ENCODE measurements at regions not wholly inside any gene's neighbourhood (a gene's known extent, or its start where the extent isn't known, plus 50 kb on each side); places are given as distances from the start of the nearest gene placed in this dataset.

DNA sequence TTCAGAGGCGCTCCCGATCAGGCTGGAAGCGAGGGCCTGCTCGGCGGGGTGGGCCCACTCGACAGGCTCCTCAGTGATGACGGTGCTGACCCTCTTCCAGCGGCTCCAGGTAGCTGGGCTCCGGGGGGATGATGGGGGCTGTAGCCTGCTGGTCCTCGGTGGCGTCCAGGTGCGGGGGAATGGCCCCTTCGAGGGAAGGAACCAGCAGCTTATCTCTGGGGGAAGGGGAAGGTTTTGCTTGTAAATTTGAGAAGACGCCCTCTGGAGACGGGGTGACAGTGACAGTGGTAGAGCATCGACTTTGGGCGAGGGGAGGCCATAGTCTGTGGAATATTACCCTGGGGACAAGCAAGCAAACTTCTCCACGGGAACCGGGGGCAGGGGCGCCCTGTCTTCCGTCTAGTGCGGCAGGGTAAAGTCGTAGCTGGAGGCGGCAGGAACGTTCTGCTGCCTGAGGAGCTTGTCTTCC, 891.9 kb upstream of the LRRTM1 start:
- no peak overlapping the region for H3K4me2 ChIP-seq (ENCODE audit: low read length)
- no peaks in the 10 kb centered on the region for H3K27me3 ChIP-seq (ENCODE audit: insufficient read depth, low read length)
- no peak overlapping the region for H2AFZ ChIP-seq (ENCODE audit: low read length)
- no peak overlapping the region for H3K4me3 ChIP-seq (ENCODE audit: low read depth, low read length, poor library complexity, severe bottlenecking)
- H3K79me2 ChIP-seq (ENCODE audit: insufficient read depth, low read length) = no peaks in the 10 kb centered on the region
- no peaks in the 10 kb centered on the region for H3F3A ChIP-seq (ENCODE audit: insufficient read depth, low read length)
- no peaks in the 10 kb centered on the region for H3K9me2 ChIP-seq (ENCODE audit: low read depth, low read length)
- H4K20me1 ChIP-seq (ENCODE audit: insufficient read depth, low read length) = no peaks in the 10 kb centered on the region
- no peaks in the 10 kb centered on the region for H3K36me3 ChIP-seq (ENCODE audit: insufficient read depth, low read length)
- no peak overlapping the region for H3K27ac ChIP-seq (ENCODE audit: low read depth, low read length, poor library complexity, severe bottlenecking)
- H3K4me1 ChIP-seq (ENCODE audit: insufficient read depth, low read length, severe bottlenecking) = no peaks in the 10 kb centered on the region
- H3K9ac ChIP-seq (ENCODE audit: low read length) = no peak overlapping the region
- H3K9me3 ChIP-seq (ENCODE audit: low read length) = no peaks in the 10 kb centered on the region
- no peak for TF ChIP-seq EZH2 (IDR thresholded peaks at IDR 0.05; ENCODE audit: borderline replicate concordance, low read length)
- TF ChIP-seq, protein P1, sequence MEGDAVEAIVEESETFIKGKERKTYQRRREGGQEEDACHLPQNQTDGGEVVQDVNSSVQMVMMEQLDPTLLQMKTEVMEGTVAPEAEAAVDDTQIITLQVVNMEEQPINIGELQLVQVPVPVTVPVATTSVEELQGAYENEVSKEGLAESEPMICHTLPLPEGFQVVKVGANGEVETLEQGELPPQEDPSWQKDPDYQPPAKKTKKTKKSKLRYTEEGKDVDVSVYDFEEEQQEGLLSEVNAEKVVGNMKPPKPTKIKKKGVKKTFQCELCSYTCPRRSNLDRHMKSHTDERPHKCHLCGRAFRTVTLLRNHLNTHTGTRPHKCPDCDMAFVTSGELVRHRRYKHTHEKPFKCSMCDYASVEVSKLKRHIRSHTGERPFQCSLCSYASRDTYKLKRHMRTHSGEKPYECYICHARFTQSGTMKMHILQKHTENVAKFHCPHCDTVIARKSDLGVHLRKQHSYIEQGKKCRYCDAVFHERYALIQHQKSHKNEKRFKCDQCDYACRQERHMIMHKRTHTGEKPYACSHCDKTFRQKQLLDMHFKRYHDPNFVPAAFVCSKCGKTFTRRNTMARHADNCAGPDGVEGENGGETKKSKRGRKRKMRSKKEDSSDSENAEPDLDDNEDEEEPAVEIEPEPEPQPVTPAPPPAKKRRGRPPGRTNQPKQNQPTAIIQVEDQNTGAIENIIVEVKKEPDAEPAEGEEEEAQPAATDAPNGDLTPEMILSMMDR (IDR thresholded peaks at IDR 0.05; ENCODE audit: low read length) = no peak

DNA sequence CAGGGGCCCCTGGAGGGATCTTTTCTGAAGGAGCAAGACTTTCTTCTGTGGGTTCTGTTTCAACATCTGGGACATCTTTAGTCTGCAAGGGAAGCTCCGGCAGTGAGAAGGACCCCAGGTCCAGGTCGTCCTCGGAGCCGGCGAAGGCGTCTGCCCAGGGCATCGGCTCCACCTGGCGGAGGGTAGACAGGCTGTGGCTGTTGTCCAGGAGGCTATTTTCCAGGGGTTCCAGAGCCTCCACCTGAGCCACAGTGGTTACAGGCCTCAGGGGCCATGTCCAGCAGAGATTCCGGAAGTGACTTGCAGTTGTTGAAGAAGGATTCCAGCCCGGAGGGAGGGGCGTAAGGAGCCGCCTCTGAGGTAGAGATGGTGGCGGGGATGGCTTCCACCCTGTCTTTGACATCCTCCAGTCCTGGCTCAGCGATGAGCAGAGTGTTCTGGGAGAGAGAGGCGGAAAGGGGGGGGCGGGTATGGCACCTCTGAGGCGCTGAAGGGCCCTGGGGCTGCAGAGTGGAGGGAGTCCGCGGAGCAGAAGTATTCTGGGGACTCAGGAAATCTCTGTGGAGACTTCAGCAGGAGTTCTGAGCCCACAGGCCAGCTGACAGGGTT, 891.3 kb upstream of the LRRTM1 start:
- H3K4me2 ChIP-seq (ENCODE audit: low read length) = no peak overlapping the region
- H3K36me3 ChIP-seq (ENCODE audit: insufficient read depth, low read length) = no peaks in the 10 kb centered on the region
- no peak for TF ChIP-seq EZH2 (IDR thresholded peaks at IDR 0.05; ENCODE audit: borderline replicate concordance, low read length)
- TF ChIP-seq, protein P1 (IDR thresholded peaks at IDR 0.05; ENCODE audit: low read length) = no peak
- no peaks in the 10 kb centered on the region for H3F3A ChIP-seq (ENCODE audit: insufficient read depth, low read length)
- no peak overlapping the region for H3K9ac ChIP-seq (ENCODE audit: low read length)
- no peak overlapping the region for H3K27ac ChIP-seq (ENCODE audit: low read depth, low read length, poor library complexity, severe bottlenecking)
- no peaks in the 10 kb centered on the region for H3K4me1 ChIP-seq (ENCODE audit: insufficient read depth, low read length, severe bottlenecking)
- H4K20me1 ChIP-seq (ENCODE audit: insufficient read depth, low read length) = no peaks in the 10 kb centered on the region
- no peaks in the 10 kb centered on the region for H3K9me2 ChIP-seq (ENCODE audit: low read depth, low read length)
- no peaks in the 10 kb centered on the region for H3K79me2 ChIP-seq (ENCODE audit: insufficient read depth, low read length)
- H3K9me3 ChIP-seq (ENCODE audit: low read length) = no peaks in the 10 kb centered on the region
- no peak overlapping the region for H3K4me3 ChIP-seq (ENCODE audit: low read depth, low read length, poor library complexity, severe bottlenecking)
- no peaks in the 10 kb centered on the region for H3K27me3 ChIP-seq (ENCODE audit: insufficient read depth, low read length)
- H2AFZ ChIP-seq (ENCODE audit: low read length) = no peak overlapping the region

DNA sequence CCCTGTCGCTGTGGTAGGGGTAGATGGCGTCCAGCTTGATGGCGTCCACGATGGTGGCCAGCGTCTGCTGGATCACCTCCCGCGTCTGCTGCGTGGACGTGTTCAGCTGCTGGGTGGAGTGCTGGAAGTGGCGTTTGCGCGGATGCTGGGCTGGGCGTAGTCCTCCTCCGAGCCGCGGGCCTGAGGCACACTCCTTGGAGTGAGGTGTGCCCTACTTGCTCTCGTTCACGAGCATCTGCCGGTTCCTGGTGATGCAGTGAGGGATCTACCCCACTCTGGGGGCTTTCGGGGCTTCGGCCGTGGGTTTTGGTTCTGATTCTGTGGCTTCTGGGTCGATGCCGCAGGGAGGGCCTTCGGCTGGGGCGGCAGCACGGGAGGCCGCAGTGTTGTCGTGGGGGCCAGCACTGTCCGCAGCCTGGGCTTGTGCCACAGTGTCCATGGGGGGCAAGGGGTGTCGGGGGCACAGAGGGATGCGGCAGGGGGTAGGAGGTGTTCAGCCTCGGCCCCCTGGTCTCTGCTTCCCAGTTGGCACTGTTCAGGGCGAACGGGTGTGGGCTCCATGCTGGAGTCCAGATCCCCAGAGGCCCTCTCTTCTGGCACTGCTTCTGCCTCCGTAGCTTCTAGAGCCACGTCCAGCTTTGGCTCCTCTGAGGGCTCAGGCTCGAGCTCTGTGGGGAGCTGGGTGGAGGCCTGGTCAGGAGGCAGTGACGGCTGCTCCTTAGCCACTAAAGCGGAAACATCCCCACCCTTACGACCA, 890.6 kb upstream of the LRRTM1 start:
- Histone ChIP-seq H3K27me3 (ENCODE audit: insufficient read depth, low read length) (no peaks in the 10 kb centered on the region), H3K9me2 (ENCODE audit: low read depth, low read length) (no peaks in the 10 kb centered on the region), H3K27ac (ENCODE audit: low read depth, low read length, poor library complexity, severe bottlenecking) (no peak overlapping the region), H4K20me1 (ENCODE audit: insufficient read depth, low read length) (no peaks in the 10 kb centered on the region), H3K4me3 (ENCODE audit: low read depth, low read length, poor library complexity, severe bottlenecking) (no peak overlapping the region), H3F3A (ENCODE audit: insufficient read depth, low read length) (no peaks in the 10 kb centered on the region), H3K36me3 (ENCODE audit: insufficient read depth, low read length) (no peaks in the 10 kb centered on the region), H3K9me3 (ENCODE audit: low read length) (no peaks in the 10 kb centered on the region), H3K9ac (ENCODE audit: low read length) (no peak overlapping the region), H3K4me2 (ENCODE audit: low read length) (no peak overlapping the region), H3K79me2 (ENCODE audit: insufficient read depth, low read length) (no peaks in the 10 kb centered on the region), H2AFZ (ENCODE audit: low read length) (no peak overlapping the region), H3K4me1 (ENCODE audit: insufficient read depth, low read length, severe bottlenecking) (no peaks in the 10 kb centered on the region)
- no peak for TF ChIP-seq EZH2 (IDR thresholded peaks at IDR 0.05; ENCODE audit: borderline replicate concordance, low read length)
- TF ChIP-seq, protein P1 (IDR thresholded peaks at IDR 0.05; ENCODE audit: low read length) = no peak
